Medulla oblongata (tissue), 1 donor: ENCODE measurements at regions not wholly inside any gene's neighbourhood (a gene's known extent, or its start where the extent isn't known, plus 50 kb on each side); places are given as distances from the start of the nearest gene placed in this dataset.

Source experiments
- DNase-seq: peaks from one replicate; pipeline ENCODE4 v3.0.0-alpha.2; 2015; ENCODE audit errors: extremely low spot score

DNA sequence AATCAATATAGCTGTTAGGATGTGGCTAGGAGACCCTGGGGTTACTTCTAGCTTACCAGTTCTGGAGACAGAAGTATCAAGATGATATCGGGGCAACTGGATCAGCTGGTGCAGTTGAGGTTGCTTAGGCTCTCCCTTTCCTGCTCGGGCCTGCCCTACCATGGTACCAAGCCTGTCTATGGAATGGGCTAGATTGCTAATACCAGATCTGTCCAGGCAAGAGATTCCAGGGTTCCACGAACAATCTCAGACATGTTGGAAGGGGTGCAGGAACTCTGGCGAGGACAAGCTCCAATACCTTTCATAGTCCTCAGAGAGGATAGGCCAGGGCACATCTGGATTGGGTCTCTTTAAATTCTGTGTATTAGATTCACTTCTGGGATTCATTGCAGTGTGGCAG, 53.8 kb downstream of the ADM start:
- no peak for DNase-seq

DNA sequence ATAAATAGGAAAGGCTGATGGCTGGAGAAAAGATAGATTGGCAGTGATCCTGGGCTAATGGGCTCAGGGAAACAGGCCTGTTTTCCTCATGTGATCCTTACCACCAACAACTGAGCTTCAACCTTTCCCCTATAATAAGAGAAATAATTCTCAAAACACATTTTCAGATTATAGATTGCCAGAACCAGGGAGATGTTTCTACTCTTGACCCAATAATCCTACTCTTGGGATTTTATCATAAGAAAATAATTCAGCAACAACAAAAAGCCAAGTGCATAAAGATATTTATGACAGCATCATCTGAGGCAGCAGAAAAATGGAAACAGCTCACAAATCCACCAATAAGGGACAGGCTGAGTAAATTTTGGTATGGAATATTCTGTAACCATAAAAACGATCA, 54.3 kb downstream of the ADM start:
- no peak for DNase-seq

DNA sequence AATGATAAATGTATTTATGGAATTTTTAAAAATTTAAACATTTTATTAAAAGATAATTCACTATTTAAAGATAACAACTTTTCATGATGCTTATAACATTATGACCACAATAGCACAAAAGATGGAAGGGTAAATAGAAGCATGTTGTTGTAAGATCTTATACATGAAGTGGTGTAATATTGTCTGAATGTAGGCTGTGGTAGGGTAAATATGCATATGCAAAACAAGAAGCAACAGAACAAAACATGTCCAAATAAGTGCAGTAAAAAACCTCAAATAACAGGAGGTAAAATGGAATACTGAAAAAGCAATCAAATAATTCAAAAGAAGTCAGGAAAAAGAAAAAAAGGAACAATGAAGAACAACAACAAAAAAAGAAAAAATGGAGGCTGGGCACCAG, 56.0 kb downstream of the ADM start:
- DNase-seq, result no peak

DNA sequence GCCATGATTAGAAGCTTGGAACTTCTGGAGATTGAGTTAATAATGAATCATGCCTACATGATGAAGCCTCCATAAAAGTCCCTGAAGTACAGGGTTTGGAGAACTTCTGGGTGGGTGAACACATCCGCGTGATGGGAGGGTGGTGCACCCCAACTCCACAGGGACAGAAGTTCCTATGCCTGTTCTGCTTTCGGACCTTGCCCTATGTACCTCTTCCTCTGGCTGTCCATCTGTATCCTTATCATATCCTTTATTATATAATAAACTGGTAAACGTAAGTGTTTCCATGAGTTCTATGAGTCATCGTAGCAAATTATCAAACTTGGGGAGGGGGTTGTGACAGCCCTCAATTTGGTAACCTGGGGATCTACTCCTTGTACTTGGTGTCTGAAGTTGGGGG, 60.2 kb downstream of the ADM start:
- no peak for DNase-seq

DNA sequence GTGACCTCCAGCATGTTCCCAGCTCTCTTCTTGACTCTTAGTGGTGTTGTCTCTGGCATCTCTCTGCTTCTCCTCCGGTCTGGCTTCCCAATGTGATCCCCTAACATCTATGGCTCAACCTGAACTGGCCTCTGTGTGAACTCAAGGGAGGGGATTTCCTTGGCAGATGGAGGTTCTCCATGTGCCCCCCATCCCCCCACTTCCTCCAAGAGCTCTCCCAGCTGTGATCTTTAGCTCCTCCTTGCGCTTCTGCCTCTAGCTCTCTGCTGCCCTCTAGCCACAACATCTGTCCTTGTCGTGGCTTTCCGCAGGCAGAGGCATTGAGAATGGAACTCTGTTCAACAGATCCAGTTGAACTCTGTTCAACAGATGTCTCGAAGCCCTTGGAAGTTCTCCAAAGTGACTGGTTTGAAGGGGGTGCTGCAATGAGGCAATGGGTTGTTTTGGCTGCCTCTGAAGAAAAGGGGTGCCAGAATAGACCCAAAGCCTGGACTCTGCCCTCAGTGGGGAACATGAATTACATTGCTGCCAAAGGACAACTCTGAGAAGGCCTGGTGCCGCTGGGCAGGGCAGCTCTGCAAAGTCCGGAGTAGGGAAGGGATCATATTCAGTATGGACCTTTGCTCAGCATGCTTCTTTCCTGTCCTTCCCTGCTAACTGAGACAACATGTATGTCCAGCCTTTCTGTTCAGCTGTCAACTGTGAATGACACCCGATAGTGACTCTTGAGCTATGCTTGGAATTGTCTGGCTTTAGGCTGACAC, 61.9 kb downstream of the ADM start:
- peak; percentile 86 for DNase-seq

DNA sequence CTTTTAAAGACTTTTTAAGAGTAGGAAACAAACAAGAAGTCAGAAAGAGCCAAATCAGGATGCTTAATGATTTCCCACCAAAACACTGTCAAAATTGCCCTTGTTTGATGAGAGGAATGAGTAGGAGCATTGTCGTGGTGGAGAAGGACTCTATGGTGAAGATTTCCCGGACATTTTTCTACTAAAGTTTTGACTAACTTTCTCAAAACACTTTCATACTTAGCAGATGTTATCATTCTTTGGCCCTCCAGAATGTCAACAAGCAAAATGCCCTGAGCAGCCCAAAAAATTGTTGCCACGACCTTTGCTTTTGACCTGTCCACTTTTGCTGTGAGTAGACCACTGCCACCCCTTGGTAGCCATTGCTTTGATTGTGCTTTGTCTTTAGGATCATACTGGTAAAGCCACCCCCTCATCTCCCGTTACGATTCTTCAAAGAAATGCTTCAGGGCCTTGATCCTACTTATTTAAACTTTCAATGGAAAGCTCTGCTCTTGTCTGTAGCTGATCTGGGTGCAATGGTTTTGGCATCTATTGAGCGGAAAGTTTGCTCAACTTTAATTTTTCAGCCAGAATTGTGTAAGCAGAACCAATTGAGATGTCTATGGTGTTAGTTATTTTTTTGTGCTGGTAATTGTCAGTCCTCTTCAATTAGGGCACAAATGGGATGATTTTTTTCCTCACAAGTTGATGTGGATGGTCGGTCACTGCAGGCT, 67.2 kb downstream of the ADM start:
- DNase-seq, result no peak

DNA sequence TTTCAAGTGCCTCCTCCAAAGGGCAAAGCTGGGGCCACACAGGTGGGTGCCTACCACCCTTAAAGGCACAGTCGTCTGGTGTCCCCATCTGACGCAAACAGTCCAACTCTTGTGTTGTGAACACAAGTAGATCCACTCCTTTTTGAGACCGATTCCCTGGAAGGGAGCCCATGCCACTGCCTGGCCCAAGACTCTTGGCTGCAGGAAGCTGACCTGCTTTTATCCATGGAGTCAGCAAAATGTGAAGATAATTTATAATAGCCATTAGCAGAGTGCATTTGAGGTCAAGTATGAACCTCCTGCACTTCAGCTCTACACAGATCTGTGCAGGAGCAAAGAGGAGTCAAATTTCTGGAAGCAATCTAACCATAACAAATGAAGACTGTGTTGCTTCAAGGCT, 68.5 kb downstream of the ADM start:
- DNase-seq, result peak; percentile 47

DNA sequence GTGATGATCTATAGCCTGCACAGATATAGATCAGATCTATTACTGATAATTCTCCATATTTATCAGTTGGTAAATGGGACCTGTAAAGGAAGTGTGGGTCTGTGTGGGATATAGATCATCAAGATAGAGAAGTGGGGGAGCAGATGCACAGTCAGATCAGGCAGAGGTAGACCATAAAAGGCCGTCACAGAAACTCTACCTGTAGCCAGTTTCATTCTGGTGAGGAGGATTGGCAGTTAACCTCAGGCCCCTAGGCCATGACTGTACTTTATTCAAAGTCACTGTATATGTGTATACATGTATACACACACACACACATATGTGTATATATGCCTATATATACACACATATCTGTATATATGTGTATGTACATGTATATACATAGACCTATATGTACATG, 69.1 kb downstream of the ADM start:
- DNase-seq, result no peak

DNA sequence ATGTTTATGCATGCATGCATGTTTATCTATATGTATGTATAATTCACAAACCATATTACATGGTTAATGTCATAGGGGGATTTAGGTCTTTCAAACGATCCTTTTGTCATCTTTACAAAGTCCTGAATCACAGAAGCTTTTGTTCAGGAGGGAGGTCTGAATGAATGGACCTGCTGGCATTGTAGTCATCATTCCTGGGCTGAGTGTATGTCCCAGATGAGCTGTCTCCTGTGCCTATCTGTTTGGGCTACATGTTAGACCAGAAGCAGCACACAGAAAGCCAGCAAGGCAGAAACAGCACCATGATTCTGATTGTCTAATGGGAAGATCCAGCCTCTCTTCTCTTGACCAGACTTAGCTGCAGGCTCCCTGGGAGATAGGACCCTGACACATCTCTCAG, 69.5 kb downstream of the ADM start:
- no peak for DNase-seq

DNA sequence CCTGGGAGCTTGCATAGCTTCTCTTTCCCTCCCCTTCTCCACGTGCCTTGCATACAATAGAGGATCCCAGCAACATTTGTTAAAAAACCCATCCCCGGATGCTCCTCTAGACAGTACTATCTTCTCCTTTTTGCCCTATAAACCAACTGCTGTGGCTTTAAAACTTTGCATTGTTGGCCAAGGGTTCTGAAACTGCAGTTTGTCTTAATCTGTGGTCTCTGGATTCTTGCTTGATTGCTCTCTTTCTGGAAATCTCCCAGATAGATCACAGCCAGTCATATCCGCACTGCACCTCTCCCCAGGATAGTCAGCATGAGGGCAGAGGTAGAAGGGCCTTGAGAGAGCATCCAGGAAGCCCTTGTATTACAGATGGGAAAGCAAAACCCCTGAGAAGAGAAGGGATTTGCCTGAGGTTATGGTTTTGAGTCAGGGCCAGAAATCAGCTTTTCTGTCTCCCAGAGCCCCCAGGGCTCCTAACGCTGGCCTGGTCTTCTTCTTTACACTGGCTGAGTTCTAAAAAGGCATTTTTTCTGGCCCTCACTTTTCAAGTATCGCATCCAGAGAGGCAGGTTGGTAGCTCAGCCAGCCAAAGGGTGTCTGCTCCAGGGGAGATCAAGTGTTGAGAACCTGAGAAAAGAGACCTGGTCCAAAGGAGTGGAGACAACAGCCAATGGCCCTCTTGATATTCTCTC, 70.6 kb downstream of the ADM start:
- DNase-seq, result no peak

DNA sequence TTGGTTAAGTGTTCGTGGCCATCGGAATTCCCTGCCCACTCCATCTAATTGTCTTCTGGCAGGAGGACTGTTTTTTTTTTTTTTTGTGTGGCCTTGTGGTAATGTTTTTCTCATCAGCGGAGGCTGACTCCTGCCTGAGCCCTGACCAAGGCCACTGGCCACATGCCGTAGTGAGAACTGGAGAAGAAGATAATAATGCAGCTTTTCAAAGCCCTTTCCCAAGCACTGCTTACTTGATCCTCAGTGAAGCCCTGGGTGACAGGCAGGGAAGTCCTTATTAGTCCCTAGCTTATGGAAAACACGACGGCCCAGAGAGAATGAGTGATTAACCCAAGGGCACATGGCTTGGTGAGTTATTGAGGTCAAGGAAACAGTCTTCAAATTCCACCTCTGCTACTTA, 71.2 kb downstream of the ADM start:
- DNase-seq, result no peak

DNA sequence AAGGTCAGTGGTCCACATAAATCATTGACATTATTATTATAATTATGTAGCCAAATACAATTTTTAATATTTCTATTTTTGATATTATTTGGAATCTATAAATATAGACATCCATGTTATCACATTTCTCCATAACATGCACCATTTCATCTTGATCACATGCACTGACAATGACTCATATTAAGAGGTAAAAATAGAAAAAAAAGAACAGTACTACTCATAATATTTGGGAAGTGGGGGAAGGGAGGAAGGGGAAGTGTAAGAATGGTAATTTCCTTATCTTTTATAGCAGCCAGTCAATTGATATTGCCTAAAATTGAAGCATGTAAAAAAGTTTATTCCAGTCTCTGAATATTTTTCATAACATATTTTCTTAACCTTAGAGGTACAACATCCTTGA, 72.3 kb downstream of the ADM start:
- DNase-seq, result no peak

DNA sequence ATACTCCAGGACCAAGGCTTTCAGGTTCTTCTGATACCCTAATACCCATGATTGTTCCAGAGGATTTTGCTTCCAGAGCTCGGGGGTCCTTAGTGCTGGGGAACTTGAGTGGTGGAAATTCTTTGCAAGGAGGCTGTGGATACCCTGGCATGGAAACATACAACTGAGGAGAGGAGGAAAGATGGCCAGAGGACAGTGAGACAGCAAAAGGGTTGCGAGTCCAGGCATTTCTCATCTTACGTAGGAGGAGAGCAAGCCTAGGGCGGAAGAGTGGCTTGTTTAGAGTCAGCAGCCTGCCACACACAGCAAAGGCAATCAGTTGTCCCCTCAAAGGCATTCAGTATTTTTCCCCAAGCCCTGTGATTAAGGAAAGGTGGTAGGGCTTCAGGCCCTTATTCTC, 73.5 kb downstream of the ADM start:
- DNase-seq, result no peak

DNA sequence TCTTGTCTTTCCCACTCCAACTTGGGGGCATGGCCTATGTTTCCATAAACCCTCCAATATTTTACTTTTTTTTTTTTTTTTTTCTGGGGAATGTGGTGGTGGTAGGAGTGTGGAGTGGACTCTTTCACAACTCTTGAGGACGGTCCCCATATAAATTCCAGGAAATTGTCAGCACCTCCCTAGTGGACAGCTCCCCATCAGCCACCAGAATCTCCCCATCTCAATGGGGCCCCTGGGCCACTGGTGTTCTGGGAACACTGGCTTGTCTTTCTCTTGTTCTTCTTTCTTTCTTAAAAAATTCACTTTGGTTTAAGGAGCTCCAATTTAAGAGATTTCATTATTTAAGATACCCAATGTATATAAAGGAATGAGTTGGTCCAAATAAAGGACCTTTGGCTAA, 74.1 kb downstream of the ADM start:
- no peak for DNase-seq

DNA sequence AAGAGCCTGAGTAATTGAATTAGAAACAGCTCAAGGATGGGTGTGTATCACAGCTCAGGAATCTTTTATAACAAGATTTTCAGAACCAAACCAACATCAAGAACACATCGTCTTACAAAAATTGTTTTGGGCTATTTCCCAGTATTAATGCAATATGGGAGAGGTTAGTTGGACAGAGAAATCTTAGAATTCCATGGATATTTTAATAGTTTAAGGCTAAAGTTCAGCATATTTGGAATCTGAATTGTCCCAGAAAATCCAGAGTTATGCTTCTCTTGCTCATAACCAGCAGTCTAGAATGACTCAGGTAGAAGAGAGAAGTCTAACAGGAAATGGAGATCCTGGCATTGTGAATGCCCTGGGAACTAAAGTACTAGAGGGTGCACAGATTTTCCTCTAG, 74.6 kb downstream of the ADM start:
- DNase-seq, result no peak

DNA sequence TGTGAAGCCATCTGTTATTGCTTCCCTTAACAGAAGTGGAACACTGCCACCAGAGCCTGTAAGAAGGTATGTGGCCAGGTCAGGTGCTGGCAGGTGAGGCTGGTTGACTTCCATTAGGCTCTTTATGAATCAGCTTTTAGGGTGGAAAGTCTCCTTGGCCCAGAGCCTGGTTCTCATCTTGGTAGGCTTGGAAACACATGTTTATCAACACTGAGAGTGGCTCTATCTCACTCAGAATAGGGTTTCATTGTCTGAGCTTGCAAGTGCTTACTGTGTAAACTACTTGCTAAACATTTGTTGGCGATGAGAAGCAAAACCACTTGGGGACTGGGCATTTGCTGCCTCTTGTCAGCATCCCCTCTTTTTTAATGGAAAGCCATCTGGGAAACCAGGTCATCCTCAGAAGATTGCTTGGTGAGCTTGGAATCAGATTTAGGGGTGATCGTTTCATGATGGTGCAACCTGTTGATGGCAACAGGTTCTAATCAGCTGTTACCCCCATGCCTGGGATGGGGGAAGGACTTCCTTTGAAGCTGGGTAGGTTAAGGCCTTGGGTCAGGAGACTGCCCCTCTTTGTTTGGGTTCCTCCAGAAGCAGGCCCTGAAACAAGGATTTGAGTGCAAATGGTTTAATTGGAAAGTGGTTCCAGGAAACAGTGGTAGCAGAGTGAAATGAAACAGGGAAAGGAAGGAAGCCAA, 75.0 kb upstream of the AMPD3 start:
- no peak for DNase-seq

DNA sequence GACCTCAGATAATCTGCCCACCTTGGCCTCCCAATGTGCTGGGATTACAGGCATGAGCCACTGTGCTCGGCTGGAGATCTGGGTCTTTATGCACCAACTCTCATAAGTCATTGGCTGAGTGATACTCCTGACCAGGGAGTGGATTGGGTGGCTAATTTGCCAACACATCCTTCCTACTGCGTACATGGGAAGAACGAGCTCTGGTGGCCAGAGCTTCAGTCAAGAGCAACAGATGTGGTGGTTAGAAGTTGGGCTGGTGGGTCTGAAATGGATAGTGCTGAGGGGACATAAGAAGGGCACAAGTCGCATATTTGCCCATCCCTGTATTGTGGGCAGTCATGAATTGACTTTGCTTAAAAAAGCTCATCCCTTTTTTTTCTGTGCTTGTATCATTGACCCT, 74.1 kb upstream of the AMPD3 start:
- no peak for DNase-seq

DNA sequence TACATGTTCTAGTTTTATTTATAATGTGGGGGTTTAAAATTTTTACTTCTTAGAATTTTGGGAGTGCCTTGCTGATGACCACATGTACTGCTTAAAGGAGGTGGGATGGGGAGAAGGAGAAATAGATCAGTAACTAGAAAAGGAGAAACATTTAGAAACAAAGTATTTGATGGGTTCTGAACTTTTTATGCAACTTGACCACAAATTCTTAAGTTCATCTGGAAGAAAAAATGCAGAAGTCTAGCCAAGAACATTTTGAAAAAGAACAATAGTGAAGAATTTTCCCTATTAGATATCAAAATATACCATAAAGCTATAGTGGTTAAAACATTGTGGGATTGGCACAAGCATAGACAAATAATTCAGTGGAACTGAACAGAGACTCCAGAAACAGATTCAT, 73.3 kb upstream of the AMPD3 start:
- no peak for DNase-seq

DNA sequence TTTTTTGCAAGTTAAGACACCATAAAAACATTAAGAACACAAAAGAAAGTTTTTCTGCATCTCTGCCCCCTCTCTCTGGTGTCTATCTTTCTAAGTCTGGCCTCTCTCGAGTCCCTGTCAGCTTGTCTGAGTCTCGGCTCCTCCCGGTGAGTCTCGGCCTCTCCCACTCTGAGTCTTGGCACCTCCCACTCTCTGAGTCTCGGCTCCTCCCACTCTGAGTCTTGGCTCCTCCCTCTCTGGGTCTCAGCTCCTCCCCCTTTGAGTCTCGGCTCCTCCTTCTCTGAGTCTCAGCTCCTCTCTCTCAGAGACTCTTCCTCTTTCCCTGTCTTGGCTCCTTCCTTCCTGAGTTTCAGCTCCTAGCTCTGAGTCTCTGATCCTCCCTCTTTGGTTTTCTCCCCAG, 72.5 kb upstream of the AMPD3 start:
- no peak for DNase-seq

DNA sequence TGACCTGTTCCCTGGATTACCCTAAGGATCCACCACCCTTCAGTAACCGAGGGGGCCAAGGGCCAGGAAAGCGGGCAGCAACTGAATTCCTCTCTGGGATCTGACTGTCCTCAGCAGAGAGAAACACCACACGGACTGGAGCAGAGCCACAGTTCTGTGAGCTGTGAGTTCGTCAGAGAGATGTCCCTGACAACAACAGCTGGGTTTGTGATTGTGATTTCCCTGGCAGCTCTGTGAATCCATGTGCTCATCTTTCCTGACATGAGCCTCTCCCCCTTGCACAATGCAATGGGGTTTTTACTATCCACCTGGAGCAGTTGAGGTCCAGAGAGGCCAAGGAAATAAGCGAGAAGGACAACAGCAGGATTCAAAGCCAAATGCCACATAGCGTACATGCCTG, 69.4 kb upstream of the AMPD3 start:
- no peak for DNase-seq

DNA sequence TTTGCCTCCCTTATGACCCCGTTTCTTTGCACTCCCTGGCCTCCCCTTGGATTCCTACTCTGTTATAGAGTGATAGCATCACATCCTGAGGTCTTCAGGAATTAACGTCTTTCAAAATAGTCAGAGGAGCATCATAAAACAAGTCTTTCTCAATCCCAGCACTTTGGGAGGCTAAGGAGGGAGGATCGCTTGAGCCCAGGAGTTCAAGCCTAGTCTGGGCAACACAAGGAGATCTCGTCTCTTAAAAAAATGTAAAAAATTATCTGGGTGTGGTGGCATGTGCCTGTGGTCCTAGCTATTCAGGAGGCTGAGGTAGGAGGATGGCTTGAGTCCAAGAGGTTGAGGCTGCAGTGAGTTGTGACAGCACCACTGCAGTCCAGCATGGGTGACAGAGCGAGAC, 68.7 kb upstream of the AMPD3 start:
- DNase-seq, result no peak

DNA sequence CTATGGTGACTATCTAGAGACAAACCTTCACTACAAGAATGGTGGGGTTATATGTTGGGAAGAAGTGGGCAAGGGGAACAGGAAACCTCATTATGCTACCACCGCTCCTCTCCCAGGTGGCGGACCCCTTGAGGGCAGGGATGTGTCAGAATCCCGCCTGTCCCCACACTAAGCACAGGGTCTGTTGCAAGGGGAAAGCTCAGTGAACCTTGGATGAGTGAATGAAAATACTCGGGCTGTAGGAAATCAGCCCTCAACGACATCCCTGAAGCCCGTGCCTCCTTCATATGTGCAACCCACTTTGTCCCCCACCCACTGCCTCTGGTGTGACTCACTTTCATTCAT, 68.2 kb upstream of the AMPD3 start:
- no peak for DNase-seq
